ENCODE measurements at regions not wholly inside any gene's neighbourhood (a gene's known extent, or its start where the extent isn't known, plus 50 kb on each side); places are given as distances from the start of the nearest gene placed in this dataset.
A peak's percentile ranks its signal among the peaks of the same experiment; 100 is the strongest.

GRCh38 chr9:19701274-19701673, 87.6 kb downstream of the SLC24A2 start:
- Histone ChIP-seq H3K4me3 (ENCODE audit: low read length) (no peak overlapping the region), H3K79me2 (ENCODE audit: low read length) (no peaks in the 10 kb centered on the region), H3K27me3 (replicated peaks; ENCODE audit: insufficient read depth, low read length) (no peaks in the 10 kb centered on the region), H4K20me1 (ENCODE audit: insufficient read depth, low read length) (no peaks in the 10 kb centered on the region), H3K9me2 (replicated peaks; ENCODE audit: insufficient read depth, low read length) (no peaks in the 10 kb centered on the region), H3K4me2 (ENCODE audit: low read depth, low read length) (no peak overlapping the region), H2AFZ (ENCODE audit: low read length) (no peak overlapping the region), H3K4me1 (ENCODE audit: low read length) (peaks cover 10% of the 10 kb centered on the region), H3K27ac (ENCODE audit: low read length) (no peak overlapping the region), H3K9me3 (replicated peaks; ENCODE audit: insufficient read depth, low read length) (no peaks in the 10 kb centered on the region), H3F3A (ENCODE audit: insufficient read depth, low read length) (no peaks in the 10 kb centered on the region), H3K9ac (ENCODE audit: low read length) (no peak overlapping the region), H3K36me3 (replicated peaks; ENCODE audit: insufficient read depth, low read length) (no peaks in the 10 kb centered on the region)
- no peak for DNase-seq
- no peak for TF ChIP-seq EZH2phosphoT487 (IDR thresholded peaks at IDR 0.05; ENCODE audit: low read length)
- TF ChIP-seq, protein P1, sequence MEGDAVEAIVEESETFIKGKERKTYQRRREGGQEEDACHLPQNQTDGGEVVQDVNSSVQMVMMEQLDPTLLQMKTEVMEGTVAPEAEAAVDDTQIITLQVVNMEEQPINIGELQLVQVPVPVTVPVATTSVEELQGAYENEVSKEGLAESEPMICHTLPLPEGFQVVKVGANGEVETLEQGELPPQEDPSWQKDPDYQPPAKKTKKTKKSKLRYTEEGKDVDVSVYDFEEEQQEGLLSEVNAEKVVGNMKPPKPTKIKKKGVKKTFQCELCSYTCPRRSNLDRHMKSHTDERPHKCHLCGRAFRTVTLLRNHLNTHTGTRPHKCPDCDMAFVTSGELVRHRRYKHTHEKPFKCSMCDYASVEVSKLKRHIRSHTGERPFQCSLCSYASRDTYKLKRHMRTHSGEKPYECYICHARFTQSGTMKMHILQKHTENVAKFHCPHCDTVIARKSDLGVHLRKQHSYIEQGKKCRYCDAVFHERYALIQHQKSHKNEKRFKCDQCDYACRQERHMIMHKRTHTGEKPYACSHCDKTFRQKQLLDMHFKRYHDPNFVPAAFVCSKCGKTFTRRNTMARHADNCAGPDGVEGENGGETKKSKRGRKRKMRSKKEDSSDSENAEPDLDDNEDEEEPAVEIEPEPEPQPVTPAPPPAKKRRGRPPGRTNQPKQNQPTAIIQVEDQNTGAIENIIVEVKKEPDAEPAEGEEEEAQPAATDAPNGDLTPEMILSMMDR (IDR thresholded peaks at IDR 0.05; ENCODE audit: low read length) = no peak
- no peak for TF ChIP-seq EZH2 (optimal IDR thresholded peaks at IDR 0.05; ENCODE audit: low read depth, low read length)

- Histone ChIP-seq H2AFZ (ENCODE audit: low read length) (no peak overlapping the region), H3K4me2 (ENCODE audit: low read depth, low read length) (0 out of 2 replicates have a peak overlapping the region, but pooled peaks have one; percentile 21), H3K9ac (ENCODE audit: low read length) (no peak overlapping the region), H4K20me1 (ENCODE audit: insufficient read depth, low read length) (no peaks in the 10 kb centered on the region), H3F3A (ENCODE audit: insufficient read depth, low read length) (no peaks in the 10 kb centered on the region), H3K27ac (ENCODE audit: low read length) (no peak overlapping the region), H3K27me3 (replicated peaks; ENCODE audit: insufficient read depth, low read length) (no peaks in the 10 kb centered on the region), H3K4me3 (ENCODE audit: low read length) (no peak overlapping the region), H3K4me1 (ENCODE audit: low read length) (peaks cover 10% of the 10 kb centered on the region), H3K9me2 (replicated peaks; ENCODE audit: insufficient read depth, low read length) (no peaks in the 10 kb centered on the region), H3K79me2 (ENCODE audit: low read length) (no peaks in the 10 kb centered on the region), H3K9me3 (replicated peaks; ENCODE audit: insufficient read depth, low read length) (no peaks in the 10 kb centered on the region), H3K36me3 (replicated peaks; ENCODE audit: insufficient read depth, low read length) (no peaks in the 10 kb centered on the region)
- TF ChIP-seq EZH2phosphoT487 (IDR thresholded peaks at IDR 0.05; ENCODE audit: low read length) (no peak), EZH2 (optimal IDR thresholded peaks at IDR 0.05; ENCODE audit: low read depth, low read length) (no peak)
- TF ChIP-seq, protein P1 (IDR thresholded peaks at IDR 0.05; ENCODE audit: low read length) = no peak
- no peak for DNase-seq
These were observed 88.1 kb downstream of the SLC24A2 start for GRCh38 chr9:19700699-19701098.

DNA sequence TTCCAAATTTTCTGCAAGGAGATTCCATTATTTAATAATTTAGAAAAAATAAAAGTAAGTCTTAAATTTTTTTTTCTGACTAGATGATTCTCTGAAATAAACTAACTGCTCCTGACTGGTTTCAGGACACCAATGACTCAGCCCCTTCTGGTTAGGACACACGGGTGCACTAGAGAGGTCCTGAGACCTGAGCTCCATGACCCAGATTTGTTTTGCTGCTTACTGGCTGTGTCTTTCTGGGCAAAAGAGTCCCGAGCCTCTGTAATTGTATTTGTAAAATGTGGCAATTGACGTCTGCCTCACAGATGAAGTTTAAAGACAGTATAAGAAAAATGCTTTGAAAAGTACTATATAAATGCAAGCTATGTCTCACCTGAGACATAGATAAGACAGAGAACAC, 89.1 kb downstream of the SLC24A2 start:
- Histone ChIP-seq H4K20me1 (ENCODE audit: insufficient read depth, low read length) (no peaks in the 10 kb centered on the region), H3K4me3 (ENCODE audit: low read length) (no peak overlapping the region), H3K9ac (ENCODE audit: low read length) (no peak overlapping the region), H3K79me2 (ENCODE audit: low read length) (no peaks in the 10 kb centered on the region), H3K27ac (ENCODE audit: low read length) (no peak overlapping the region), H3K4me2 (ENCODE audit: low read depth, low read length) (peak overlapping the region; percentile 21; the same call in 1 of the 2 replicates), H3K27me3 (replicated peaks; ENCODE audit: insufficient read depth, low read length) (no peaks in the 10 kb centered on the region), H3K36me3 (replicated peaks; ENCODE audit: insufficient read depth, low read length) (no peaks in the 10 kb centered on the region), H3K9me2 (replicated peaks; ENCODE audit: insufficient read depth, low read length) (no peaks in the 10 kb centered on the region), H3K4me1 (ENCODE audit: low read length) (peaks cover 10% of the 10 kb centered on the region), H2AFZ (ENCODE audit: low read length) (no peak overlapping the region), H3F3A (ENCODE audit: insufficient read depth, low read length) (no peaks in the 10 kb centered on the region), H3K9me3 (replicated peaks; ENCODE audit: insufficient read depth, low read length) (no peaks in the 10 kb centered on the region)
- TF ChIP-seq, protein P1 (IDR thresholded peaks at IDR 0.05; ENCODE audit: low read length) = no peak
- TF ChIP-seq EZH2phosphoT487 (IDR thresholded peaks at IDR 0.05; ENCODE audit: low read length) = no peak
- no peak for TF ChIP-seq EZH2 (optimal IDR thresholded peaks at IDR 0.05; ENCODE audit: low read depth, low read length)
- no peak for DNase-seq

All from MM.1S (cell line).